ENCODE measurements at regions not wholly inside any gene's neighbourhood (a gene's known extent, or its start where the extent isn't known, plus 50 kb on each side); places are given as distances from the start of the nearest gene placed in this dataset.
"Not testable (repeated sequence)": the region's sequence is repeated elsewhere in the genome, so short reads cannot be mapped to it uniquely, and the experiment has no call there.

- no peak for DNase-seq (ENCODE audit: extremely low read depth, low read depth)
These were observed 1999.3 kb upstream of the CDH9 start for GRCh38 chr5:29037716-29038115.

GRCh38 chr5:29024052-29024451, 1985.7 kb upstream of the CDH9 start:
- no peak for DNase-seq (ENCODE audit: extremely low read depth, low read depth)

GRCh38 chr5:29023541-29023940, 1985.2 kb upstream of the CDH9 start:
- no peak for DNase-seq (ENCODE audit: extremely low read depth, low read depth)

GRCh38 chr5:29017501-29017900, 1979.1 kb upstream of the CDH9 start:
- DNase-seq (ENCODE audit: extremely low read depth, low read depth), result no peak

- no peak for DNase-seq (ENCODE audit: extremely low read depth, low read depth)
These were observed 1977.7 kb upstream of the CDH9 start for GRCh38 chr5:29016067-29016466.

GRCh38 chr5:29015523-29015922, 1977.1 kb upstream of the CDH9 start:
- DNase-seq (ENCODE audit: extremely low read depth, low read depth), result no peak

GRCh38 chr5:29005386-29005785, 1967.0 kb upstream of the CDH9 start:
- DNase-seq (ENCODE audit: extremely low read depth, low read depth), result peak; percentile 21

GRCh38 chr5:29002481-29002880, 1964.1 kb upstream of the CDH9 start:
- no peak for DNase-seq (ENCODE audit: extremely low read depth, low read depth)

GRCh38 chr5:29001666-29002065, 1963.3 kb upstream of the CDH9 start:
- DNase-seq (ENCODE audit: extremely low read depth, low read depth), result no peak

- no peak for DNase-seq (ENCODE audit: extremely low read depth, low read depth)
These were observed 1946.3 kb upstream of the CDH9 start for GRCh38 chr5:28984639-28985038.

GRCh38 chr5:28975508-28975907, 1937.1 kb upstream of the CDH9 start:
- no peak for DNase-seq (ENCODE audit: extremely low read depth, low read depth)

- DNase-seq (ENCODE audit: extremely low read depth, low read depth), result no peak
These were observed 1929.5 kb upstream of the CDH9 start for GRCh38 chr5:28967848-28968247.

GRCh38 chr5:28961816-28962215, 1923.4 kb upstream of the CDH9 start:
- DNase-seq (ENCODE audit: extremely low read depth, low read depth), result no peak

- DNase-seq (ENCODE audit: extremely low read depth, low read depth), result no peak
These were observed 1920.2 kb upstream of the CDH9 start for GRCh38 chr5:28958581-28958980.

- DNase-seq (ENCODE audit: extremely low read depth, low read depth), result no peak
These were observed 1919.1 kb upstream of the CDH9 start for GRCh38 chr5:28957450-28957849.

GRCh38 chr5:28954074-28954473, 1915.7 kb upstream of the CDH9 start:
- DNase-seq (ENCODE audit: extremely low read depth, low read depth), result no peak

GRCh38 chr5:28947865-28948264, 1909.5 kb upstream of the CDH9 start:
- DNase-seq (ENCODE audit: extremely low read depth, low read depth), result no peak

GRCh38 chr5:28945859-28946258, 1907.5 kb upstream of the CDH9 start:
- no peak for DNase-seq (ENCODE audit: extremely low read depth, low read depth)

- not testable (repeated sequence) for DNase-seq (ENCODE audit: extremely low read depth, low read depth)
These were observed 1891.0 kb upstream of the CDH9 start for GRCh38 chr5:28929366-28929765.

- DNase-seq (ENCODE audit: extremely low read depth, low read depth), result not testable (repeated sequence)
These were observed 1890.0 kb upstream of the CDH9 start for GRCh38 chr5:28928327-28928790.

- DNase-seq (ENCODE audit: extremely low read depth, low read depth), result no peak
These were observed 1889.4 kb upstream of the CDH9 start for GRCh38 chr5:28927559-28928326.

GRCh38 chr5:28926422-28926821, 1888.0 kb upstream of the CDH9 start:
- no peak for DNase-seq (ENCODE audit: extremely low read depth, low read depth)

GRCh38 chr5:28917631-28918030, 1879.2 kb upstream of the CDH9 start:
- DNase-seq (ENCODE audit: extremely low read depth, low read depth), result no peak

Measured in NCI-H460 (cell line).